PC-9 (cell line): ENCODE measurements at regions not wholly inside any gene's neighbourhood (a gene's known extent, or its start where the extent isn't known, plus 50 kb on each side); places are given as distances from the start of the nearest gene placed in this dataset.
"Not testable (repeated sequence)": the region's sequence is repeated elsewhere in the genome, so short reads cannot be mapped to it uniquely, and the experiment has no call there.

Experiments
- BruUV-seq: library from RNA; stranded (reverse); fragments of 400-500 nt; replicated peaks from 2 replicates; lab custom pipeline; 2021; lab: Mats Ljungman, UMichigan
- CTCF ChIA-PET: fragments of 300-600 bp; sonication (Branson Sonifier 250); formaldehyde crosslinking; loops from one replicate; lab custom pipeline; 2022; ENCODE audit warnings: antibody characterized with exemption; lab: Charles Lee
- POLR2A ChIA-PET: fragments of 300-600 bp; sonication (Branson Sonifier 250); formaldehyde crosslinking; loops from one replicate; lab custom pipeline; 2022; ENCODE audit warnings: antibody characterized with exemption; ENCODE audit not compliant: unreplicated experiment; lab: Charles Lee
- DNase-seq, 2 experiments: peaks; one replicate each; pipeline versions ENCODE4 v3.0.0 to v3.0.0-alpha.2; 2015 to 2022; ENCODE audit warnings: mixed read lengths in 1 of 2
- H2AFZ ChIP-seq: fragments of 200-600 bp; sonication (generic); 2 replicates; pipeline ENCODE4 v1.8.1; 2017; ENCODE audit warnings: antibody characterized with exemption
- H3F3A ChIP-seq: fragments of 200-600 bp; sonication (generic); 2 replicates; pipeline ENCODE4 v1.8.1; 2017; ENCODE audit warnings: antibody characterized with exemption, mild to moderate bottlenecking, low read depth; ENCODE audit not compliant: insufficient read depth
- H3K27ac ChIP-seq: fragments of 200-600 bp; sonication (generic); 2 replicates; pipeline ENCODE4 v1.6.1; 2016; ENCODE audit warnings: mixed run types
- H3K27me3 ChIP-seq: fragments of 200-600 bp; sonication (generic); 2 replicates; pipeline ENCODE4 v1.6.1; 2016; ENCODE audit warnings: low read depth, mixed run types; ENCODE audit not compliant: insufficient read depth
- H3K36me3 ChIP-seq: fragments of 200-600 bp; sonication (generic); 2 replicates; pipeline ENCODE4 v1.6.1; 2016; ENCODE audit warnings: low read depth, mixed run types
- H3K4me1 ChIP-seq: fragments of 200-600 bp; sonication (generic); replicated peaks from 2 replicates; pipeline ENCODE4 v1.6.1; 2016; ENCODE audit warnings: mixed run types; ENCODE audit not compliant: insufficient read depth
- H3K4me2 ChIP-seq: fragments of 200-600 bp; sonication (generic); 2 replicates; pipeline ENCODE4 v1.6.1; 2017; ENCODE audit warnings: mixed run types
- H3K4me3 ChIP-seq: fragments of 200-600 bp; sonication (generic); 2 replicates; pipeline ENCODE4 v1.6.1; 2016; ENCODE audit warnings: mixed run types
- H3K79me2 ChIP-seq: fragments of 200-600 bp; sonication (generic); 2 replicates; pipeline ENCODE4 v1.6.1; 2017; ENCODE audit warnings: low read depth, mixed run types
- H3K9me2 ChIP-seq: fragments of 200-600 bp; sonication (generic); 2 replicates; pipeline ENCODE4 v1.8.1; 2017; ENCODE audit warnings: mild to moderate bottlenecking; ENCODE audit not compliant: insufficient read depth
- H3K9me3 ChIP-seq: fragments of 200-600 bp; sonication (generic); 2 replicates; pipeline ENCODE4 v1.8.1; 2016; ENCODE audit warnings: low read depth; ENCODE audit not compliant: insufficient read depth
- H4K20me1 ChIP-seq: fragments of 200-600 bp; sonication (generic); 2 replicates; pipeline ENCODE4 v1.8.1; 2017; ENCODE audit not compliant: insufficient read depth
- EZH2 ChIP-seq: fragments of 200-600 bp; sonication (generic); IDR thresholded peaks from 2 replicates; pipeline ENCODE4 v1.8.0; 2017; ENCODE audit warnings: antibody characterized with exemption, low read depth
- intact Hi-C: fragments of 100-400 bp; cut with micrococcal nuclease; formaldehyde crosslinking; loops from one replicate; pipeline ENCODE4 v1.10.0; 2022; ENCODE audit not compliant: unreplicated experiment
- TF ChIP-seq, protein P1 (sequence below): fragments of 200-600 bp; sonication (generic); conservative IDR thresholded peaks from 2 replicates; pipeline ENCODE4 v1.6.1; 2017; ENCODE audit warnings: mixed run types, antibody characterized with exemption, mild to moderate bottlenecking, moderate library complexity

- Histone ChIP-seq H3K36me3 (no peaks in the 10 kb centered on the region), H3K9me3 (peaks cover 25% of the 10 kb centered on the region), H3K4me1 (peaks cover 29% of the 10 kb centered on the region), H3F3A (peaks cover 9% of the 10 kb centered on the region), H3K79me2 (no peaks in the 10 kb centered on the region), H4K20me1 (no peaks in the 10 kb centered on the region), H3K27ac (peak overlapping the region; percentile 66), H2AFZ (no peak overlapping the region), H3K27me3 (no peaks in the 10 kb centered on the region), H3K4me3 (no peak overlapping the region), H3K9me2 (no peaks in the 10 kb centered on the region), H3K4me2 (peak overlapping the region; percentile 44)
- POLR2A ChIA-PET, result no interaction called here
- TF ChIP-seq EZH2, result no peak
- TF ChIP-seq, protein P1, sequence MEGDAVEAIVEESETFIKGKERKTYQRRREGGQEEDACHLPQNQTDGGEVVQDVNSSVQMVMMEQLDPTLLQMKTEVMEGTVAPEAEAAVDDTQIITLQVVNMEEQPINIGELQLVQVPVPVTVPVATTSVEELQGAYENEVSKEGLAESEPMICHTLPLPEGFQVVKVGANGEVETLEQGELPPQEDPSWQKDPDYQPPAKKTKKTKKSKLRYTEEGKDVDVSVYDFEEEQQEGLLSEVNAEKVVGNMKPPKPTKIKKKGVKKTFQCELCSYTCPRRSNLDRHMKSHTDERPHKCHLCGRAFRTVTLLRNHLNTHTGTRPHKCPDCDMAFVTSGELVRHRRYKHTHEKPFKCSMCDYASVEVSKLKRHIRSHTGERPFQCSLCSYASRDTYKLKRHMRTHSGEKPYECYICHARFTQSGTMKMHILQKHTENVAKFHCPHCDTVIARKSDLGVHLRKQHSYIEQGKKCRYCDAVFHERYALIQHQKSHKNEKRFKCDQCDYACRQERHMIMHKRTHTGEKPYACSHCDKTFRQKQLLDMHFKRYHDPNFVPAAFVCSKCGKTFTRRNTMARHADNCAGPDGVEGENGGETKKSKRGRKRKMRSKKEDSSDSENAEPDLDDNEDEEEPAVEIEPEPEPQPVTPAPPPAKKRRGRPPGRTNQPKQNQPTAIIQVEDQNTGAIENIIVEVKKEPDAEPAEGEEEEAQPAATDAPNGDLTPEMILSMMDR, result no peak
- BruUV-seq, result no TSS peak
- CTCF ChIA-PET, result no interaction called here
- intact Hi-C loops, result no loop called here
- no peak for DNase-seq
These were observed 139.0 kb upstream of the ADCY1 start for GRCh38 chr7:45435131-45435530.

DNA sequence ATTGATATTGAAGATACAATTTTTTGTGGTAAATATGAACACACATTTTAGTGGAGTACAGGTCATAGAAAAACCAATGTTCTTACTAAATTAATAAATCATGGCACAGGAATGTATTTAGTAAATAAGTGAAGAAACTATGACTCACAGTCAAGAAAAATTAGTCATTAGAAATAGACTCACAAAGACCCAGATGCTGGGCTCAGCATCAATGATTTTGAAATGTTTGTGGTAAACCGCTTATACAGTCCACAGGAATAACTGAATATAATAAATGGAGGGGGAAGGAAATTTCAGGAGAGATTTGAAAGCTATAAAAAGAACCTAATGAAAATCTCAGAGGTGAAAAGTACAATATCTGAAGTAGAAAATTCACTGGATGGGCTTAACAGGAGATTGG, 138.3 kb upstream of the ADCY1 start:
- Histone ChIP-seq H3K36me3 (no peaks in the 10 kb centered on the region), H3K9me2 (no peaks in the 10 kb centered on the region), H3K27me3 (no peaks in the 10 kb centered on the region), H4K20me1 (no peaks in the 10 kb centered on the region), H3K9me3 (peaks cover 25% of the 10 kb centered on the region), H3K4me1 (peaks cover 29% of the 10 kb centered on the region), H3F3A (peaks cover 9% of the 10 kb centered on the region), H3K4me3 (no peak overlapping the region), H3K79me2 (no peaks in the 10 kb centered on the region), H2AFZ (no peak overlapping the region), H3K27ac (peak overlapping the region; percentile 66), H3K4me2 (peak overlapping the region; percentile 44)
- CTCF ChIA-PET, result no interaction called here
- no peak for TF ChIP-seq EZH2
- TF ChIP-seq, protein P1, result no peak
- no TSS peak for BruUV-seq
- POLR2A ChIA-PET, result no interaction called here
- peak in 1 of 2 experiments; percentile 97 for DNase-seq
- intact Hi-C loops, result no loop called here

DNA sequence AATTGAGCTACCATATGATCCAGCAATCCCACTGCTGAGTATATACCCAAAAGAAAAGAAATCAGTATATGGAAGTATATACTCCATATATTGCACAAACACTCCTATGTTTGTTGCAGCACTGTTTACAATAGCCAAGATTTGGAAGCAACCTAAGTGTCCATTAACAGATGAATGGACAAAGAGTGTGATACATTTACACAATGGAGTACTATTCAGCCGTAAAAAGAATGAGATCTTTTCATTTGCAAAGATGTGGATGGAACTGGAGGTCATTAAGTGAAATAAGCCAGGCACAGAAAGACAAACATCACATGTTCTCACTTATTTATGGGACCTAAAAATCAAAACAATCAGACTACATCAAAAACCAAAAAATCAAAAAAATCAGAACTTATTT, 133.4 kb upstream of the ADCY1 start:
- BruUV-seq, H3K4me2 ChIP-seq, H3K9me2 ChIP-seq, H3K4me3 ChIP-seq, POLR2A ChIA-PET, H3K36me3 ChIP-seq, H4K20me1 ChIP-seq, H3K79me2 ChIP-seq, H3K27ac ChIP-seq, CTCF ChIA-PET, DNase-seq, H3K27me3 ChIP-seq, intact Hi-C loops, H2AFZ ChIP-seq: not testable (repeated sequence)
- Histone ChIP-seq H3K4me1 (peaks cover 20% of the 10 kb centered on the region), H3F3A (peaks cover 16% of the 10 kb centered on the region), H3K9me3 (peaks cover 25% of the 10 kb centered on the region)

- DNase-seq, result no peak
- CTCF ChIA-PET, result no interaction called here
- Histone ChIP-seq H3K27me3 (no peaks in the 10 kb centered on the region), H2AFZ (no peak overlapping the region), H3K27ac (no peak overlapping the region), H3K4me2 (no peak overlapping the region), H3K4me1 (peaks cover 26% of the 10 kb centered on the region), H3K36me3 (peaks cover 7% of the 10 kb centered on the region), H4K20me1 (no peaks in the 10 kb centered on the region), H3K4me3 (no peak overlapping the region), H3K79me2 (no peaks in the 10 kb centered on the region), H3F3A (peaks cover 16% of the 10 kb centered on the region), H3K9me3 (peaks cover 25% of the 10 kb centered on the region), H3K9me2 (no peaks in the 10 kb centered on the region)
- TF ChIP-seq EZH2, result no peak
- TF ChIP-seq, protein P1, result no peak
- POLR2A ChIA-PET, result no interaction called here
- intact Hi-C loops, result no loop called here
- BruUV-seq, result no TSS peak
These were observed 130.9 kb upstream of the ADCY1 start for GRCh38 chr7:45443263-45443662.
